GM21717 (cell line): ENCODE measurements at regions not wholly inside any gene's neighbourhood (a gene's known extent, or its start where the extent isn't known, plus 50 kb on each side); places are given as distances from the start of the nearest gene placed in this dataset.

ENCODE experiments used
- ATAC-seq: cut with Tn5 transposase; IDR thresholded peaks from one replicate; pipeline ENCODE4 v1.9.1; 2021; ENCODE audit warnings: mild to moderate bottlenecking, moderate library complexity; ENCODE audit not compliant: unreplicated experiment

- no peak for ATAC-seq
These were observed 184.3 kb downstream of the TTLL2 start for GRCh38 chr6:167508919-167509852.

GRCh38 chr6:167509853-167510220, 185.0 kb downstream of the TTLL2 start:
- no peak for ATAC-seq

GRCh38 chr6:167510648-167511047, 185.8 kb downstream of the TTLL2 start:
- ATAC-seq = no peak

- no peak for ATAC-seq
These were observed 187.9 kb downstream of the TTLL2 start for GRCh38 chr6:167512696-167513375.

- no peak for ATAC-seq
These were observed 188.9 kb downstream of the TTLL2 start for GRCh38 chr6:167513778-167514177.

- ATAC-seq = no peak
These were observed 189.6 kb downstream of the TTLL2 start for GRCh38 chr6:167514524-167514923.

GRCh38 chr6:167515873-167516507, 191.1 kb downstream of the TTLL2 start:
- no peak for ATAC-seq

- no peak for ATAC-seq
These were observed 192.5 kb downstream of the TTLL2 start for GRCh38 chr6:167517254-167517916.

- ATAC-seq = no peak
These were observed 198.5 kb downstream of the TTLL2 start for GRCh38 chr6:167523426-167523825.

GRCh38 chr6:167524261-167525111, 199.6 kb downstream of the TTLL2 start:
- ATAC-seq = no peak

GRCh38 chr6:167525774-167526173, 200.9 kb downstream of the TTLL2 start:
- ATAC-seq = no peak

- ATAC-seq = no peak
These were observed 201.8 kb downstream of the TTLL2 start for GRCh38 chr6:167526465-167527368.

- peak; percentile 85 for ATAC-seq
These were observed 203.4 kb downstream of the TTLL2 start for GRCh38 chr6:167528239-167528638.

GRCh38 chr6:167528976-167529375, 204.1 kb downstream of the TTLL2 start:
- ATAC-seq = no peak

- ATAC-seq = no peak
These were observed 204.8 kb downstream of the TTLL2 start for GRCh38 chr6:167529444-167530335.

- no peak for ATAC-seq
These were observed 206.1 kb downstream of the TTLL2 start for GRCh38 chr6:167530951-167531350.

GRCh38 chr6:167532410-167533288, 207.8 kb downstream of the TTLL2 start:
- ATAC-seq = no peak
